Prostate gland (tissue), 2 donors: ENCODE measurements at regions not wholly inside any gene's neighbourhood (a gene's known extent, or its start where the extent isn't known, plus 50 kb on each side); places are given as distances from the start of the nearest gene placed in this dataset.

Experiments used
- DNase-seq: peaks from one replicate; pipeline ENCODE4 v3.0.0-alpha.2; 2019; ENCODE audit warnings: low spot score
- H3K27ac ChIP-seq, 2 donors: fragments of 200-600 bp; sonication (generic); 2 replicates each; pipeline ENCODE4 v1.5.1; 2017 to 2019
- H3K27me3 ChIP-seq: fragments of 200-600 bp; sonication (generic); replicated peaks from 2 replicates; pipeline ENCODE4 v1.5.1; 2019; ENCODE audit not compliant: insufficient read depth
- H3K36me3 ChIP-seq, 2 donors: fragments of 200-600 bp; sonication (generic); 1 replicate in 1 of 2; 2 replicates in 1 of 2; pipeline versions ENCODE4 v1.5.1 to v1.8.1; 2017 to 2019
- H3K4me1 ChIP-seq: fragments of 200-600 bp; sonication (generic); replicated peaks from 2 replicates; pipeline ENCODE4 v1.5.1; 2019
- H3K4me3 ChIP-seq, 2 donors: fragments of 200-600 bp; sonication (generic); 2 replicates each; pipeline ENCODE4 v1.5.1; 2017 to 2019
- H3K9me3 ChIP-seq: fragments of 200-600 bp; sonication (generic); 2 replicates; pipeline ENCODE4 v1.5.1; 2017
- CTCF ChIP-seq, 4 experiments: fragments of 200-600 bp in 2 of 4; fragments of 450-650 bp in 2 of 4; sonication (generic) in 2 of 4; IDR thresholded peaks; 1 replicate in 3 of 4; 2 replicates in 1 of 4; pipeline ENCODE4 v1.5.1; 2016 to 2019; ENCODE audit warnings: antibody characterized with exemption in 4 of 4, mild to moderate bottlenecking in 2 of 4, moderate library complexity in 2 of 4
- POLR2A ChIP-seq: fragments of 450-650 bp; IDR thresholded peaks from one replicate; pipeline ENCODE4 v1.6.1; 2016; ENCODE audit warnings: antibody characterized with exemption, mild to moderate bottlenecking
- POLR2AphosphoS5 ChIP-seq: sonication (generic); formaldehyde crosslinking; IDR thresholded peaks from one replicate; pipeline ENCODE4 v1.6.1; 2017; ENCODE audit warnings: antibody characterized with exemption
- WGBS: methylation state at CpG from one replicate; pipeline ENCODE4 v1.1.5; 2018; 5-methylcytosine and 5-hydroxymethylcytosine counted together
- intact Hi-C: fragments of 100-400 bp; cut with DNase I; formaldehyde crosslinking; loops from one replicate; pipeline ENCODE4 v1.14.2; 2022

GRCh38 chr13:109468123-109468522 lies 318.3 kb downstream of the IRS2 start:
- Histone ChIP-seq H3K4me3 (no peak overlapping the region), H3K27me3 (no peaks in the 10 kb centered on the region), H3K27ac (no peak overlapping the region), H3K36me3 (no peaks in the 10 kb centered on the region), H3K4me1 (no peaks in the 10 kb centered on the region), H3K9me3 (no peaks in the 10 kb centered on the region)
- intact Hi-C loops, result no loop called here
- 44% methylated on average over 5 of the region's 5 CpGs for WGBS
- DNase-seq, result no peak
- no peak for TF ChIP-seq POLR2AphosphoS5
- TF ChIP-seq CTCF (IDR thresholded peaks at IDR 0.05), result no peak
- TF ChIP-seq POLR2A, result no peak

- Histone ChIP-seq H3K27ac (no peak overlapping the region), H3K4me1 (no peaks in the 10 kb centered on the region), H3K4me3 (no peak overlapping the region), H3K27me3 (no peaks in the 10 kb centered on the region), H3K36me3 (no peaks in the 10 kb centered on the region), H3K9me3 (no peaks in the 10 kb centered on the region)
- no peak for DNase-seq
- 24% methylated on average over 2 of the region's 2 CpGs for WGBS
- TF ChIP-seq CTCF (IDR thresholded peaks at IDR 0.05), result no peak
- no peak for TF ChIP-seq POLR2A
- intact Hi-C loops, result no loop called here
Measured at GRCh38 chr13:109465148-109465547, 321.2 kb downstream of the IRS2 start.

- H3K9me3 ChIP-seq, result no peaks in the 10 kb centered on the region
- intact Hi-C loops, result no loop called here
- H3K4me3 ChIP-seq, result no peak overlapping the region
- no peaks in the 10 kb centered on the region for H3K4me1 ChIP-seq
- no peak overlapping the region for H3K27ac ChIP-seq
- TF ChIP-seq CTCF (IDR thresholded peaks at IDR 0.05) (no peak), POLR2AphosphoS5 (no peak), POLR2A (no peak)
- WGBS, result 74% methylated on average over 4 of the region's 4 CpGs
- DNase-seq, result no peak
- H3K36me3 ChIP-seq, result no peaks in the 10 kb centered on the region
- no peaks in the 10 kb centered on the region for H3K27me3 ChIP-seq
Measured at GRCh38 chr13:109454167-109454917, 332.0 kb downstream of the IRS2 start.

GRCh38 chr13:109451726-109452125 lies 334.7 kb downstream of the IRS2 start:
- WGBS, result 77% methylated on average over 2 of the region's 2 CpGs
- Histone ChIP-seq H3K9me3 (no peaks in the 10 kb centered on the region), H3K4me3 (no peak overlapping the region), H3K27ac (no peak overlapping the region), H3K36me3 (no peaks in the 10 kb centered on the region), H3K27me3 (no peaks in the 10 kb centered on the region), H3K4me1 (no peaks in the 10 kb centered on the region)
- no peak for DNase-seq
- TF ChIP-seq POLR2AphosphoS5 (no peak), POLR2A (no peak), CTCF (IDR thresholded peaks at IDR 0.05) (no peak)
- intact Hi-C loops, result no loop called here

GRCh38 chr13:109448629-109449028 lies 337.8 kb downstream of the IRS2 start:
- no peaks in the 10 kb centered on the region for H3K9me3 ChIP-seq
- 87% methylated on average over 8 of the region's 8 CpGs for WGBS

More at GRCh38 chr13:109448629-109449028, 337.8 kb downstream of the IRS2 start:
- no peak for DNase-seq
- no peak overlapping the region for H3K27ac ChIP-seq
- no peak for TF ChIP-seq POLR2A
- TF ChIP-seq POLR2AphosphoS5, result no peak
- TF ChIP-seq CTCF (IDR thresholded peaks at IDR 0.05), result no peak
- H3K27me3 ChIP-seq, result no peaks in the 10 kb centered on the region
- H3K4me3 ChIP-seq, result no peak overlapping the region
- H3K4me1 ChIP-seq, result no peaks in the 10 kb centered on the region
- intact Hi-C loops, result no loop called here
- H3K36me3 ChIP-seq, result no peaks in the 10 kb centered on the region
